GM21423 (cell line): ENCODE measurements at regions not wholly inside any gene's neighbourhood (a gene's known extent, or its start where the extent isn't known, plus 50 kb on each side); places are given as distances from the start of the nearest gene placed in this dataset.

Source experiments
- ATAC-seq: cut with Tn5 transposase; IDR thresholded peaks from one replicate; pipeline ENCODE4 v1.9.1; 2021; ENCODE audit warnings: mild to moderate bottlenecking, moderate library complexity; ENCODE audit not compliant: unreplicated experiment

GRCh38 chr10:78687626-78688025 is 381.1 kb upstream of the ZMIZ1 start:
- no peak for ATAC-seq

GRCh38 chr10:78688230-78688900 is 380.4 kb upstream of the ZMIZ1 start:
- ATAC-seq: no peak

GRCh38 chr10:78688901-78689583 is 379.7 kb upstream of the ZMIZ1 start:
- ATAC-seq: no peak

DNA sequence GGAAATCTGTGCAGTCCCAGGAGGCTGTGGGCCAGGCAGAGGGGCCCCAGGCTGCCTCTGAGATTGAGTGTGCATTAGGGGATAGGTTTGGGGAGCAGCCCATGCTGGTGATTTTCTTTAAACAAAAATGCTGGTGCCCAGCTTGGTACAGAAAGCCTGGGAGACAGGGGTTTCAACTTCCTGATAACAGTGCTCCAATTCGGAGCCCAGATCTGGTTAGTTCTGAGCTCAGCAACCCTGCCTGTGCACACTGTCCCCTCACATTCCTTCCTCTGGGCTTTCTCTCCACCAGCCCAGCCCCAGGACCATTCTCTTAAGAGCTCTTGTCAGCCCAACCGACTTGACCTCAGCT is 379.2 kb upstream of the ZMIZ1 start:
- no peak for ATAC-seq

GRCh38 chr10:78690354-78691111 is 378.2 kb upstream of the ZMIZ1 start:
- no peak for ATAC-seq

- no peak for ATAC-seq
Measured at GRCh38 chr10:78691301-78692030, 377.3 kb upstream of the ZMIZ1 start.

DNA sequence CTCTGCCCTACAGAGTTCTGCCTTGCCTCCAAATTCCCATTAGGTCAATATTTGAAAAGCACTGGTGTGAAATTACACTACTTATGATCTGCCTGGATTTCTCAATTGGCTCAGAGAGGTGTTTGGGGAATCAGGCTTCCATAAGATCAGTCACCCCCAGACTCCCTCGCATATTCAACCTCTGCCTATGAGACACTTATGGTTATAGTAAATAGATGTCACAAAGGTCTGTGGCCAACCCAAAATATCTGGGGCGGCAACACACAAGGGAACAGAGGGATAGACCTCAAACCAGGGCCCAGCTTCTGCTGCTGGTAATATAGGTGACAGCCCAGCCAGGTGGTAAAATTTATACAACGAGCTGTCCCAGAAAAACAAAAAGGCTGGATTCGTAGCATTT is 376.7 kb upstream of the ZMIZ1 start:
- no peak for ATAC-seq

DNA sequence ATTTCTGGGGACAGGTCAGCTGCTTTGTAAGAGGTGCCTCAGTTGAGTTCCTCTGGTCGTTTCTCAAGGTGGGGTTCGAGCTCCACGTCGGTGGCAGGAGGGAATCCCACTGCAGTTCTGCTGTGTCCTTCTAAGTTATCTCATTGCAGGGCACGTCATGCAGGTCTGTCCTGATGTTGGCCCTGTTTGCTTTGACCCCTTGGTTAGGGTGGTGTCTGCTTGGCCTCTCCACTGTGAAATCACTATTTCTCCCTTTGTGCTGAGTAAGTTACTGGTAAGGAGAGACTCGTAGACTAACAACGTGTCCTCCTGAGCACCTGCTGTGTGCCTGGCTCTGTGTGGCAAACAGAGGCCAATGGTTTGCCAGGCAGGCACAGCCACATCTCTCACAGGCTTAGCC is 372.9 kb upstream of the ZMIZ1 start:
- ATAC-seq: no peak

- no peak for ATAC-seq
Measured at GRCh38 chr10:78696791-78697395, 371.9 kb upstream of the ZMIZ1 start.

GRCh38 chr10:78699971-78700370 is 368.8 kb upstream of the ZMIZ1 start:
- no peak for ATAC-seq

GRCh38 chr10:78700413-78700812 is 368.4 kb upstream of the ZMIZ1 start:
- ATAC-seq: no peak

DNA sequence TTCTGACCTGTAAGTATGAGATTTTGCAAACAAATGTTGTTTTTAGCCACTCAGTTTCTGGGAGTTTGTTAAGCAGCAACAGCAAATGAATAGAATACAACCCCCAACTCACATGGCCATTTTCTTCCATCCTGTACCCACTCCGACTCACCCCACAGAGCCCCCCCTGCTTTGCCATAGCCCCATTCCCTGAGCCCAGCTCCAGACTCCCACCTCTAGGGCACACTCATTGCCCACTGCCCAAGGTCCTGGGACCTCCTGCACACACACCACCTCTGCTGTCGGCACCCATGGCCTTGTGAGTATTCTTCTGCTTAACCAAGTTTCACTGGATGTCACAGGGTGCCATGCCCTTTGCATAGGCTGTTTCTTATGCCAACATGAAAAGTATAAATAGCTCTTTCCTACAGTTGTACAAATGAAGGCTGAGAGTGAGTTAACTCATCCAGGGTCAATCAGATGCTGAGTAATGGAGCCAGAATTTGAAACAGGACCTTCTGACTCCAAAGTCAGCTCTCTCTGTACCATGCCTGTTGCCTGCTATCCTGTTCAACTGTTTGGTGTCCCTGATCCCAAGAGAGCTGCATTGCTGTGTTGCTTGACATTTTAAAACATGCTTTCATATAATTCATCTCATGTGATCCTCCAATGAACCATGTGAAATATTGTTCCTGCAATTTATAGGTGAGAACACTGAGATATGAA is 367.8 kb upstream of the ZMIZ1 start:
- ATAC-seq: no peak

DNA sequence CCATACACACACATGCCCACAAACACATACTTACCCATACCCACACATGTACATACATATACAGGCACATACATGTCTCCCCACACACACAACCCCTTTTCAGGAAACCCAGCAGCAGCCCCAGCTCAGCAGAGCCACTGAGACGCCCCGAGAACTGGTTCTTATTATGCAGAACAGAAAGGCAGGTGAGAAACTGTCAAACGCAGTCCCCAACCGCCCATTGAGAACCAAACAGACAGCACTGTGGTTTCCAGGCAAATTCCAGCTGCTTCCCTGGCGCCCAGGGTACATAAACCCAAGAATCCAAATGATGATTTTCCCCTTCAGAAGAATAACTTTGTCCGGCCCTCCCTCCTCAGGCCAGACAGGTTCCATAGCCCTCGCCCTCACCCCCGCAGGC is 366.6 kb upstream of the ZMIZ1 start:
- no peak for ATAC-seq

GRCh38 chr10:78702876-78703275 is 365.9 kb upstream of the ZMIZ1 start:
- no peak for ATAC-seq

- ATAC-seq: no peak
Measured at GRCh38 chr10:78703593-78703992, 365.2 kb upstream of the ZMIZ1 start.

DNA sequence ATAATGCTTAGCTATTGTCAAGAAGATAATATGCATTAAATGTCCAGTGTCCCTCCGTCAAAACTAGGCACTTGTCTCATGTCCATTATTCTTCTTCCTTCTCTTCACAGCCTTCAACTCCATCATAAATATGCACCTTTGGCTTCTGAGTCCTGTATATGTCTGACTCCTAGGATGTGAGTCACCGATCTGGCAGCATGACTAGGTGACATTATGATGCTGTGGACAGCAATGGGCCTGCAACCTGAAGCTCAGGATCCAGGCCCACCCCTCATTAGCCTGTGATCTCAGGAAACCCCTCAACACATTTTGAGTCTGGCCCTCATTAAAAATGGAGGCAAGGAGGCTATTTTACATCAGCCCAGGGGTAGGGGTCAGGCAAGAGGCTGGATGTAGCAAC is 362.5 kb upstream of the ZMIZ1 start:
- no peak for ATAC-seq

DNA sequence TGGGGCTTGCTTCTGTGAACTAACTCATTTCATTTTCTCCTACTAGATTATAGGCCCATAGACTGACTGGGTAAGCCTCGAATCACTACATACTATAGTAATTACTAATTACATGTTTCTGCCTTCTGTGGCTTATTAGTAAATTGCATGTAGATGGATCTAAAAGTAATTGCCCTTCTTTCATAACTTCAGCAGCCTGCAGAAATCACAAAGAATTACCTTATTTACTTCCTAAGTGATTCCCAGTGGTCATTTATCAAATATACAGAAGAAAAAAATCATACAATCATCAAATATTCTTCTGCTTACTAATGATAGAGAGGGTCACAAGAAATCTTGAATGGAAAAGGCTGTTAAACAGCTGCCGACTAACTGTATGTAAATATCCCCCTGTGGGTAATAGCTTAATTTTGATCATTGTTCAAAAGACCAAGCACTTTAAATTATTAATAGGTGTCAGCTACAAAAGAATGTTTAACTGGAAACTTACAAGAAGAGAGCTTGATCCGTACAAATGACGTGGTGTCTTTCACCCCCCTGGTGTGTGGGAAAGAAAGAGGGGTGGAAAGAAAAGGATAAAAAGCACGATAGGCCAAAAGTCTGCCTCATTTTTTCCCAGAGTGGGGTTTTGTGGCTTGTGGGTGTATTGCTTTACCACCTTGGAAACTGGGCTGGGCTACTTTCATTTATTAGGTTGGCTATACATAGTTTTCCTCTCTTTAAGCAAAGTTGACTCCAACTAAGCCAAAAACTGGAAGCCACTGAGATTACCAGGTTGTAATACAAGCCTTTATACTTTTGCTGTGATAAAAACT is 361.8 kb upstream of the ZMIZ1 start:
- ATAC-seq: no peak

DNA sequence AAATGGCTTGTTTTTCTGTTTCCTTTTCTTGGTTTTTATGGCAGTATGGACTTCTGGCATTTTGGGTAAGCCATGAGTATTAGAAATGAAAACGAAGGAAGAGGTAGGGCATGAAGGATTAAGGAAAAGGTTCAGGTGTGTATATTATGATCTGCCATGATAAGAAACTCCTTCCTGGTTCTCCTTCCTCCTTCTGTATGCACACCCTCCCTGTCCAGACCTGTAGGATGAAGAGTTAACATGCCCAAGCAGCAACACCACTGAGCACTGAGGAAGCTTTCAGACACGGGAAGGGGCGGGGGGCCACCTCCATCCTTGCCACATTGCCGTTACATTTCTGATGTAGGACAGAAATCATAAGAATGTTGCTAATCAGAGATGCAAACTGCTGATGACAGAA is 361.0 kb upstream of the ZMIZ1 start:
- no peak for ATAC-seq

- ATAC-seq: no peak
Measured at GRCh38 chr10:78712147-78712546, 356.6 kb upstream of the ZMIZ1 start.

DNA sequence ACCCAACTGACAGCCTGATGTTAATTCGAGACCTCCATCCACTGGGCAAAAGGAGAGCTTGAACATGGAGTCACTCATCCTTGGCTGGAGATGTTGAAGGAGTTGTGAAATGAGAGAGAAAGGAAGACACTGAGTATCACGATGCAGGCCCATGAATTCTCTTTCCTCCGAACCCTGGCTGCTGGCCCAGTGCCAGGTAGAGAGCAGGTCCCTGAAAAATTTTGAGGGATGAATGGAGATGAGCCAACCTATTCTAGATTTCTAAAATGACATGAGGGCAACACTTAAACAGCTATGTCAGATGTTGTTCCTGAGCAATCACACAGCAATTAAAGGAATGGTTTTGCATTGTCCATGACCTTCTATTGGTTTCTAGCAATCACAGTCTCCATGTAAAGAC is 355.1 kb upstream of the ZMIZ1 start:
- no peak for ATAC-seq
